ENCODE measurements at regions not wholly inside any gene's neighbourhood (a gene's known extent, or its start where the extent isn't known, plus 50 kb on each side); places are given as distances from the start of the nearest gene placed in this dataset.

DNA sequence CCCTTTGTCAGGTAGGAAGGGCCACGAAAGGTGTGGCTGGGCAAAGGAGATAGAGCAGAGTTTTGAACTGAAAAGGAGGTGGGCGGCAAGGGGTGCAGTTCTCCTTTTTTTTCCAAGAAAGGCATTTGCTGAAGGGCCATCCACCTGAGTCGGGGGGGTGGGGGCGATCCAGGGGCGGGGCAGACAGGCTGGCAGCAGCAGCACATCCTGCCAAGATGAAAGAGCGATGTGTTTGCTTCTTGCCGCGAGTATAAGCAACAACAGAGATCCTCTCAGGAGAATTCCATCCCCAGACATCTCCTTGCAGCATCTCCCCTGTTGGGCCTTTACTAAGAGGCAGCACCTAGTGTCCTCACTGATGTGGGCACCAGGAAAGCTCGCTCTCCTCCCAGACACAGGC is 516.5 kb downstream of the CD83 start:
- DNase-seq (ENCODE audit: low spot score) (no peak), ATAC-seq (ENCODE audit: low FRiP score) (no peak)
- TF ChIP-seq, protein P1, sequence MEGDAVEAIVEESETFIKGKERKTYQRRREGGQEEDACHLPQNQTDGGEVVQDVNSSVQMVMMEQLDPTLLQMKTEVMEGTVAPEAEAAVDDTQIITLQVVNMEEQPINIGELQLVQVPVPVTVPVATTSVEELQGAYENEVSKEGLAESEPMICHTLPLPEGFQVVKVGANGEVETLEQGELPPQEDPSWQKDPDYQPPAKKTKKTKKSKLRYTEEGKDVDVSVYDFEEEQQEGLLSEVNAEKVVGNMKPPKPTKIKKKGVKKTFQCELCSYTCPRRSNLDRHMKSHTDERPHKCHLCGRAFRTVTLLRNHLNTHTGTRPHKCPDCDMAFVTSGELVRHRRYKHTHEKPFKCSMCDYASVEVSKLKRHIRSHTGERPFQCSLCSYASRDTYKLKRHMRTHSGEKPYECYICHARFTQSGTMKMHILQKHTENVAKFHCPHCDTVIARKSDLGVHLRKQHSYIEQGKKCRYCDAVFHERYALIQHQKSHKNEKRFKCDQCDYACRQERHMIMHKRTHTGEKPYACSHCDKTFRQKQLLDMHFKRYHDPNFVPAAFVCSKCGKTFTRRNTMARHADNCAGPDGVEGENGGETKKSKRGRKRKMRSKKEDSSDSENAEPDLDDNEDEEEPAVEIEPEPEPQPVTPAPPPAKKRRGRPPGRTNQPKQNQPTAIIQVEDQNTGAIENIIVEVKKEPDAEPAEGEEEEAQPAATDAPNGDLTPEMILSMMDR (IDR thresholded peaks at IDR 0.05), result no peak

DNA sequence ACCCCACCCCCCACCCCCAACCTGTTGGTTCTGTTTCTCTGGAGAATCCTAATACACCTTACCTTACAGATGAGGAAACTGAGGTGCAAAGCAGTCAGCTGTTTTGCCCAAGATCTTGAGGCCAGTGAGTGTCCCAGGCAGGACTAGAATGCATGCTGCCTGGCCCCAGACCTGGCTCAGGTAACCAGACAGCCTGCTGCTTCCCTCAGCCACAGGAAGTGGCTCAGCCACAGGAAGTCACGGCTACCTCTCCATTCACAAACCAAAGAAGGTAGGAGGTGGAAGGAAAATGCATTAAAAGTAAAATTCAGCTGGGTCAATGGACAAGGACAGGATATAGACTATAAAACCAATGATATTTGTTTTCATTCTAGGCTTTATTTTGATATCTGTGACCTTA is 517.6 kb downstream of the CD83 start:
- TF ChIP-seq, protein P1 (IDR thresholded peaks at IDR 0.05), result no peak
- no peak for DNase-seq (ENCODE audit: low spot score)
- no peak for ATAC-seq (ENCODE audit: low FRiP score)

DNA sequence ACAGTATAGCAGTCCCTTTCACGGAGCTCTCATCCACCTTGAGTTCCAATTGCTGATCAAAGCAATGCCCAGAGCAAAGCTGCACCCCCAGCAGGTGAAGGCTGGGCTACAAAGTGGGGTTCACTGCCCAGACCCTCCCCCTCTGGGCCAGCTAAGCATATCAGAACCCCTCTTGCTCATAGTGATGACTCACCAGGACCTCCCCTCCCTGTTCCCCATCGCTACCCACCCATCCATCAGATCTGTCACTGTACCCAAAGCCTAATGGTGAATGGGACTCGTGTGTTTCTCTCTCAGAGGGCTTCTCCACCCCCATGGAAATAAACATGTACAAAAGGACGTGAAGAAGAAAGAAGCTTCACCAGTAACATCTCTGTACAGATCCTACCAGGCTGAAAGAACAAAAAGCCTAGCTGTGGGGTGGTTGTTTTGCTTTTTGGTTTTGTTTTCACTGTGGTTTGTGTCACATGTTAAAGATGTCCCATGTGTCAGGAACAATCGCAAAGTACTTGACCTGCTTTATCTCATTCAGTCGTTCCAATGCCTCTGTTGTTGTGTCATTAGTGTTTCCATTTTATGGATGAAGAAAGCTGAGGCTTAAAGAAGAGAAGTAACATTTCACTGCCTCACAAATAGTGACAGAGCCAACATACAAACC is 518.5 kb downstream of the CD83 start:
- TF ChIP-seq, protein P1 (IDR thresholded peaks at IDR 0.05), result no peak

DNA sequence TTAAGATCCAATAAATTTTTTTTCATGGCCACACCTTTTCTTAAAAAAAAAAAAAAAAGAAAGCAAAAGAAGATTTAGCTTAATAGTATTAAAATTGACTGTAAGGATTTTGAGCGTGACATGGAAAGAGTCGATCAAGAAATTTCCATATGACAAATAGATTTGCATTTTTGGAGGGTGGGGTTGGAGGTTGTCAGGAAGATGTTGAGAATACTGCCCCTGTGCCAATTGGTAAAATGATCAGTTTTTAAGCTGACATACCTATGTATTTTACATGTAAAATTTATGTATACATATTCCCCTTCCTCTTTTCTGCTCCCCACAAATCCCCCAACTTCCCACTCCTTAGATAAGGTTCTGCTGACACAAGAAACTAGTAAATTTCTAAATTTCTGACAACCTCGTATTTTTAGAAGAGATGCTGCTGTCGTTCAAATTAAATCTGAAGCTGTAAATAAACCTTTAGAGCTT is 520.9 kb downstream of the CD83 start:
- DNase-seq (ENCODE audit: low spot score), result no peak
- TF ChIP-seq, protein P1 (IDR thresholded peaks at IDR 0.05), result no peak

More for the DNA sequence above, 518.5 kb downstream of the CD83 start:
- DNase-seq (ENCODE audit: low spot score) (no peak), ATAC-seq (ENCODE audit: low FRiP score) (no peak)

DNA sequence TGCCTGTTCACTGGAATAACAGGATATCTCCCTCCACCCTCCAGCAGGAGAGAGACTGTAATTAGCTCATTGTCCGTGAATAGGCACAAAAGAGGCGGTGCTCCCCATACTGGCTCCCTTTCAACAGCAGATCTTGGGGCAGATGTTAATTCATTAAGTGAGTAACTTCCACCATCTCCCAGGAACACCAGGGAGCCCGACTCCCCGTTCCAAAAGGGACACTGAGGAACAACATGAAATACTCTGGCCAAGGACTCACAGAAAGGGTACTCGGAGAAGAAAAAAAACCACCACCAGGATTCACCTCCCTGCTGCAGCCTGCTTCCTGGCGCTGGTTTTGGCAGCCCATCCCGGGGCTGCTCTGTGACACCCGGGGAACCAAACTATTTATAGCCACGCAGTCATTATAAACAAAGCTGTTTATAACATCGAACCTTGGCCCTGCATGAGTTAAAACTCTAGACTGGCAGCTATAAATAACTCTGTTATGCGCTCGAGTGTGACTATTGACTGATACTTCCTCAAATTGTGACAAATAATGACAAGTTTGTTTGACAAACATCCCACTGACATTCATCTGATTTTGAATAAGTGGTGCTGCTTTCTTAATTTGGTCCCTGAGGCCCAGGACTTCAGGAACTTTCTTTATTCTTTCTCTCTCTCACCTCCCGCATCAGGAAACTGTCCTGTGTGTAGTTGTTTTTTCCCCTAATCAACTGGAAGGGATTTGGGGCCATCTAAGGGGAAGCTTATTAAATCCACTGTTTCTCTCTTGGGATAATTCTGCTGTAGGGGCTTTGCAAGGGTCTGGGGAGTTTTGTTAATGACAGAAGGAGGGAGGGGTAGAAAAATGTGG is 521.6 kb downstream of the CD83 start:
- DNase-seq (ENCODE audit: low spot score), result no peak
- TF ChIP-seq, protein P1 (IDR thresholded peaks at IDR 0.05), result no peak
- no peak for ATAC-seq (ENCODE audit: low FRiP score)

More for the DNA sequence above, 520.9 kb downstream of the CD83 start:
- ATAC-seq (ENCODE audit: low FRiP score), result no peak

DNA sequence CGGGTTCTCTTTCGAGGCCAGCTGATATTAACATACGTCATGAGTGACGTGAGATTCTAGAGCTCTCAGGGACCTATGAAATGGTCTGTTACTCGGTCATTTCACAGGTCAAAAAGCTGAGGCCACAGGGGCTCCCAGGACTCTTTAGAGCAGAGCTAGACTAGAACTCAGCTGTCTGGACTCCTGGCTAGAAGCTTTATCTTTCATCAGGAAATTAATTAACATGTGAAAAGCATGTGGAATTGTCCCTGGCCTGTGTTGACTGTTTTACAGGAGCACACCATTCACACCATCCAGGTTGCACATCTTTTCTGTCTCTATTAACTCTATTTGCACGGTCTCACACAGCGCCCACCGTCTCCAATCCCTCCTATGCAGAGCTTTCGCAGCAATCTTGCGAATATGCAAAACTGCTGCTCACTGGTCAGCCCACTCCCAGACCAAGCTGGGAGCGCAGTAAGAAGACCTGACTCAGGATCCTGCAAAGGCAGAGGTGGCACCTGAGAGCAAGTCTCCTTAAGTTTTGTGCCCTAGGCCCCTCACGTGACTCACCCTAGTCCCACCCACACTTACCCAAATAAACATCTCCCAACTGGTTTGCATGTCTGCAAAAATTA is 522.5 kb downstream of the CD83 start:
- ATAC-seq (ENCODE audit: low FRiP score), result no peak
- DNase-seq (ENCODE audit: low spot score), result no peak
- TF ChIP-seq, protein P1 (IDR thresholded peaks at IDR 0.05), result no peak

Data from omental fat pad (tissue), 3 donors.